GM12875 (cell line): ENCODE measurements at regions not wholly inside any gene's neighbourhood (a gene's known extent, or its start where the extent isn't known, plus 50 kb on each side); places are given as distances from the start of the nearest gene placed in this dataset.

ENCODE experiments used
- H3K4me3 ChIP-seq: one replicate; pipeline ENCODE4 v1.5.1; 2011; ENCODE audit warnings: low read depth, low read length, control low read depth
- TF ChIP-seq, protein P1 (sequence below): IDR thresholded peaks from 2 replicates; pipeline ENCODE4 v1.5.1; 2011; ENCODE audit warnings: low read depth, mild to moderate bottlenecking, control low read depth, inconsistent platforms, low read length, moderate library complexity, borderline replicate concordance; ENCODE audit not compliant: insufficient read depth

DNA sequence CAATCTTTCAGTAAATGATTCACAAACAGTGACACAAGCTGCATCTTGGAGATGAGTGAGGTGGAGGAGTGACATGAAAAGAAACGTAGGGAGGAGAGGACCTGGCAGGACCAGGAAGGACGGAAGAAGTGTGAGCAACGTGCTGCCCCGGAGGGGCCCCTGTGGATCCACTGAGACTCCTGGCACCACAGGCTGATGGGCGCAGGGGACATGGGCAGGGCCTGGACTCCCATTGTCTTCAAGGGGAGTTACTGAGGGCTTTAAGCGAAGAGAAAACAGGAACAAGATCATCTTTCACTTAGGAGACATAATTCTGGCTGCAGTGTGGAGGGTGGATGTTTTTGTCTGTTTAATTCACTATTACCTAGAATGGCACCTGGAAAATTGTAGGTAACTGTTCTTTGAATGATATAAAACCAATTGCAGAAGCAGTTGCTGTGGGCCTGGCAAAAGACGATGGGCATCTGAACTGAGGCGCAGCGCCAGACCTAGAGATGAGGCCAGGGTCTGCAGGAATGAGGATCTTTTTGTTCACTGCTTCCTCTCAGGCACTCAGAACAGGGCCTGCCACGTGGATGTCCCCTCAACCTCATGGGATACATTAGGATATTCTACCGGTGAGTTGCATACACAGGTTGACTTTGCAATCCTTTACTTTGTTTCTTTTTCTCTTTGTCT is 156.4 kb downstream of the TMEM18 start:
- TF ChIP-seq, protein P1, sequence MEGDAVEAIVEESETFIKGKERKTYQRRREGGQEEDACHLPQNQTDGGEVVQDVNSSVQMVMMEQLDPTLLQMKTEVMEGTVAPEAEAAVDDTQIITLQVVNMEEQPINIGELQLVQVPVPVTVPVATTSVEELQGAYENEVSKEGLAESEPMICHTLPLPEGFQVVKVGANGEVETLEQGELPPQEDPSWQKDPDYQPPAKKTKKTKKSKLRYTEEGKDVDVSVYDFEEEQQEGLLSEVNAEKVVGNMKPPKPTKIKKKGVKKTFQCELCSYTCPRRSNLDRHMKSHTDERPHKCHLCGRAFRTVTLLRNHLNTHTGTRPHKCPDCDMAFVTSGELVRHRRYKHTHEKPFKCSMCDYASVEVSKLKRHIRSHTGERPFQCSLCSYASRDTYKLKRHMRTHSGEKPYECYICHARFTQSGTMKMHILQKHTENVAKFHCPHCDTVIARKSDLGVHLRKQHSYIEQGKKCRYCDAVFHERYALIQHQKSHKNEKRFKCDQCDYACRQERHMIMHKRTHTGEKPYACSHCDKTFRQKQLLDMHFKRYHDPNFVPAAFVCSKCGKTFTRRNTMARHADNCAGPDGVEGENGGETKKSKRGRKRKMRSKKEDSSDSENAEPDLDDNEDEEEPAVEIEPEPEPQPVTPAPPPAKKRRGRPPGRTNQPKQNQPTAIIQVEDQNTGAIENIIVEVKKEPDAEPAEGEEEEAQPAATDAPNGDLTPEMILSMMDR = no peak
- H3K4me3 ChIP-seq = no peak overlapping the region

DNA sequence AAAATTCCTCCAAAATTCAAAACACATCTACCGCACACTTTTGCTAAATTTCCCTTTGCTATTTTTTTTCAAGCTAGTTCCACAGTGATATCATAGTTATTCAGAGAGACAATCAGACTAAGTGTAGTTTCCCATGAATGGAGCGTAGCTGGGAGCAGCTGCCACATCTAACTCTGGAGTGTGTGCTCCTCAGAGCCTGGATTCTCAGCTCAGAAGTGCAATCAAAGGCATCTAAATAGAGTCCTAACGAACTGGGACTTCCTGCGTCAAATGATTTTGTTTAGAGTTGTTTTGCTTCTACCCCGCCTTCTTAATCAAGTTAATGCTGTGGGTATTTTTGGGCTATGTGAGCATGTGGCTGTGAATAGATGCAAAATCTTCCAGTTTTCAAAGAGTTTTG is 160.3 kb downstream of the TMEM18 start:
- TF ChIP-seq, protein P1 = no peak
- H3K4me3 ChIP-seq = no peak overlapping the region

DNA sequence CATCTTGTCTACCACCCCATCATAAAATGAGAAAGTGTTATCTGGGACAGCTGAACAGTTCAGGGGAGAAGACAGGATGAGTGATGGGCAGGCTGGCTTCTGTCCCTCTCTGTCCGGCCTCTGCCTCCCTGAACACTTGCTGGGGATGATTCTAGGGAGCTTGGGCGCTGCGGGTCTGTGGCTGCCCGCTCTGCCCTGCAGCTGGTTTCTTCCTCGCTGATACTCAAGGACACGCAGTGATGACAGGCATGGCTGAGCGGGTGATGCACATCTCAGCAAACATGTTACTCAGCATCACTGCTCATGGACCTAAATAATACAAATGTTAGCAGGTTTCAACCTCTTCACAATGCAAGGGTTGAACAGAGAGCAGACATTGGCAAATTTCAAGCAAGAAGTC is 161.1 kb downstream of the TMEM18 start:
- TF ChIP-seq, protein P1 = no peak
- H3K4me3 ChIP-seq = no peak overlapping the region

DNA sequence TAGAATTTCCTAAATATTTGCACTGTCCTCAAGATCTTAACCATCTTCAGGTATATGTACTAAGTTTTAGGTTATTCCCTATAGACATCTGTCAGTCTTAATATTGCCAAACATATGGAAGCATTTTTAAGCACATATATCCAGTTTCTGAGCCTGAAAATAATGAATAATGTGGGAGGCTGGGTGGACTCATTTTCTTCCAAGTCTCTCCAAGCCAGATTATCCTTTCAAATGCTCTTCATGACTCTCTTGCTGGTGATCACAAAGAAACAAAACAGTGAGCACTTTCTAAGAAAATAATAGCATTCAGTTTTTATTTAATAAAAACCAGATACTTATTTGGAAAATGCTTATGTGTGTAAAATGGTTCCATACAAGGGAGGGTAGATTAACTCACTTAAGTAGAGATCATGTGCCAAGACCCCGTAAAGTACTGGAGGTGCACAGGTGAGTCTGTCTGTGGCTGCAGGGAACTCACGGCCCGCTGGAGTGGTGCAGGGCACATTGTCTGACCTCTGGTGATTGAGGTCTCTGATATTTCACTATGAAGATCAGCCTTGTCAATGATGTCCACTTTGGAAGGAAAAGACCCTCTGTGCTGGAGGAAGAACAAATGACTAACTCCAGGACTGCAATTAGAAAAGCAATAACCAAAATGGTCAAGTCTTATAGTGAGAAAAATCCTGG is 161.6 kb downstream of the TMEM18 start:
- TF ChIP-seq, protein P1 = no peak
- no peak overlapping the region for H3K4me3 ChIP-seq

DNA sequence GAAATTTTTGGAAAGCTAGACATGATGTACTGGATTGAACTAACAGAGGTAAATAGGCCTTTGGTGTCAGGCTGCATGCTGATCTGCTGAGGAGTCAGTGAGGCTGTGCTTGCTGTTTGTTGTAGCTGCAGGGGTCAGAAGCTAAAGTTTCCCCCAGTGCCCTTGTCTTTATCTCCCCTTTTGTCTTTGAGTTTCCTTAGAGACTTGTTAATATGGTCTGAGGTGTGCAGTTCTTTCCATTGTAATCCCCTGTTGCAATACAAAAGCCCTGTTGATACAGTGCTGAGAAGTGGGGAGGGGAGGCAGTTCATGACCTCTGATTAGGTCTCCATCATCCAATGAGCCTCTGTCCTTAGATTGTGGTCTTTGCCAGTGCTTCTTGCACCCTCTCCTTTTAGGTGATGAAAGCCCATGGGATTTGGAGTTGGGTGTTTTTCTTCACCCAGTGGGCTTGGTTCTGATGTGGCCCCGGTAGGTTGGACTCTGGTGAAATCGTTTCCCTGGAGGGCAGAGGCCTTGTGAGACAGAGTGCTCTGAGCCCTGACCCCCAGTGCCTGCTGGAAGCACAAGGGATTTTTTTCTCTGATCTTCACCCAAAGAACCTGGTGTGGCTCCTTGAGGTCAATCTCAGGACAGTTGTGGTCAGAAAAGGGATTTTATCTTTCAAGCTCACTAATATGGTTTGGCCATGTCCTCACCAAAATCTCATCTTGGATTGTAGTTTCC is 163.1 kb downstream of the TMEM18 start:
- TF ChIP-seq, protein P1 = no peak
- no peak overlapping the region for H3K4me3 ChIP-seq

DNA sequence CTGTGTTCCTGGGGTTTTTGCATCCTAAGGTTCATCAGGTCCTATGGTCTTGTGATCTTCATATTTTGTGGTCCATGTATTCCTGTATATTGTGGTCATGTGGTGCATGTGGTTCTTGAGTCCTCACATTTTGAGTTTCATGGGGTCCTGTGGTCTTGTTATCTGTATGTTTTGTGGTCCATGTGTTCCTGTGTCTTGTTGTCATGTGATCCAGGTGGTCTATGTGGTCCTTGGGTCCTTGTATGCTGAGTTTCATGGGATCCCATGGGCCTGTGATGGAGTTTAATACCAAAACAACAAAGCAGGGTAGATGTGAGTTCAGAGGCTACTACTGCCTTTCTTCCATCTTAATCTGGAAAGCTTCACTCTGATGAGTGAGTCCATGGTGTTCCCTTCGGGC is 166.4 kb downstream of the TMEM18 start:
- H3K4me3 ChIP-seq = no peak overlapping the region
- TF ChIP-seq, protein P1 = no peak
